ENCODE measurements at regions not wholly inside any gene's neighbourhood (a gene's known extent, or its start where the extent isn't known, plus 50 kb on each side); places are given as distances from the start of the nearest gene placed in this dataset.

- TF ChIP-seq, protein P1, sequence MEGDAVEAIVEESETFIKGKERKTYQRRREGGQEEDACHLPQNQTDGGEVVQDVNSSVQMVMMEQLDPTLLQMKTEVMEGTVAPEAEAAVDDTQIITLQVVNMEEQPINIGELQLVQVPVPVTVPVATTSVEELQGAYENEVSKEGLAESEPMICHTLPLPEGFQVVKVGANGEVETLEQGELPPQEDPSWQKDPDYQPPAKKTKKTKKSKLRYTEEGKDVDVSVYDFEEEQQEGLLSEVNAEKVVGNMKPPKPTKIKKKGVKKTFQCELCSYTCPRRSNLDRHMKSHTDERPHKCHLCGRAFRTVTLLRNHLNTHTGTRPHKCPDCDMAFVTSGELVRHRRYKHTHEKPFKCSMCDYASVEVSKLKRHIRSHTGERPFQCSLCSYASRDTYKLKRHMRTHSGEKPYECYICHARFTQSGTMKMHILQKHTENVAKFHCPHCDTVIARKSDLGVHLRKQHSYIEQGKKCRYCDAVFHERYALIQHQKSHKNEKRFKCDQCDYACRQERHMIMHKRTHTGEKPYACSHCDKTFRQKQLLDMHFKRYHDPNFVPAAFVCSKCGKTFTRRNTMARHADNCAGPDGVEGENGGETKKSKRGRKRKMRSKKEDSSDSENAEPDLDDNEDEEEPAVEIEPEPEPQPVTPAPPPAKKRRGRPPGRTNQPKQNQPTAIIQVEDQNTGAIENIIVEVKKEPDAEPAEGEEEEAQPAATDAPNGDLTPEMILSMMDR (IDR thresholded peaks at IDR 0.05; ENCODE audit: low read length) = no peak
- TF ChIP-seq EZH2 (IDR thresholded peaks at IDR 0.05; ENCODE audit: borderline replicate concordance, low read length) = no peak
Observed at GRCh38 chr18:47566809-47567208, 315.3 kb upstream of the SKOR2 start.

All from OCI-LY1 (cell line).